Keratinocyte (primary cell): ENCODE measurements at regions not wholly inside any gene's neighbourhood (a gene's known extent, or its start where the extent isn't known, plus 50 kb on each side); places are given as distances from the start of the nearest gene placed in this dataset.

ENCODE experiments used
- DNase-seq: peaks from one replicate; pipeline ENCODE4 v3.0.0-alpha.2; 2011; ENCODE audit warnings: low read depth, missing footprints, low spot score
- FAIRE-seq: peaks from 2 replicates; lab custom pipeline; 2011; peaks lifted over from hg19 to GRCh38; lab: Jason Lieb, UNC
- H2AFZ ChIP-seq: 2 replicates; pipeline ENCODE4 v1.6.0; 2012; ENCODE audit warnings: low read length, control low read depth, inconsistent platforms; ENCODE audit not compliant: control insufficient read depth
- H3K27ac ChIP-seq: 2 replicates; pipeline ENCODE4 v1.5.1; 2011; ENCODE audit warnings: low read length; ENCODE audit not compliant: control insufficient read depth, insufficient read depth
- H3K27me3 ChIP-seq: 3 replicates; pipeline ENCODE4 v1.6.0; 2011; ENCODE audit warnings: low read length; ENCODE audit not compliant: control insufficient read depth, insufficient read depth; ENCODE audit errors: extremely low read depth
- H3K36me3 ChIP-seq, 2 experiments: 2 replicates in 1 of 2; 3 replicates in 1 of 2; pipeline ENCODE4 v1.5.1; 2011; ENCODE audit warnings: low read length in 2 of 2, mild to moderate bottlenecking in 1 of 2; ENCODE audit not compliant: control insufficient read depth in 2 of 2, insufficient read depth in 2 of 2; ENCODE audit errors: extremely low read depth in 1 of 2
- H3K4me1 ChIP-seq: 3 replicates; pipeline ENCODE4 v1.5.1; 2011; ENCODE audit warnings: low read length; ENCODE audit not compliant: control insufficient read depth, insufficient read depth; ENCODE audit errors: extremely low read depth
- H3K4me2 ChIP-seq: 3 replicates; pipeline ENCODE4 v1.6.0; 2011; ENCODE audit warnings: low read depth, low read length; ENCODE audit not compliant: control insufficient read depth, insufficient read depth; ENCODE audit errors: extremely low read depth
- H3K4me3 ChIP-seq, 3 experiments: fragments of 200-600 bp in 1 of 3; sonication (generic) in 1 of 3; 2 replicates in 2 of 3; 3 replicates in 1 of 3; pipeline ENCODE4 v1.5.1; 2011 to 2016; ENCODE audit warnings: low read length in 3 of 3, mild to moderate bottlenecking in 3 of 3, control low read depth in 2 of 3, inconsistent platforms in 1 of 3, low read depth in 1 of 3, mixed read lengths in 1 of 3, mixed run types in 1 of 3, moderate library complexity in 1 of 3; ENCODE audit not compliant: control insufficient read depth in 2 of 3, insufficient read depth in 2 of 3; ENCODE audit errors: extremely low read depth in 1 of 3
- H3K79me2 ChIP-seq: 2 replicates; pipeline ENCODE4 v1.6.0; 2012; ENCODE audit warnings: low read length; ENCODE audit not compliant: control insufficient read depth, insufficient read depth
- H3K9ac ChIP-seq: 3 replicates; pipeline ENCODE4 v1.6.0; 2011; ENCODE audit warnings: low read length; ENCODE audit not compliant: control insufficient read depth, insufficient read depth; ENCODE audit errors: extremely low read depth
- H3K9me1 ChIP-seq: 3 replicates; pipeline ENCODE4 v1.6.0; 2011; ENCODE audit warnings: low read length; ENCODE audit not compliant: control insufficient read depth, insufficient read depth; ENCODE audit errors: extremely low read depth
- H3K9me3 ChIP-seq: 2 replicates; pipeline ENCODE4 v1.5.1; 2012; ENCODE audit warnings: low read depth, low read length; ENCODE audit not compliant: control insufficient read depth
- H4K20me1 ChIP-seq: 3 replicates; pipeline ENCODE4 v1.6.0; 2011; ENCODE audit warnings: low read length; ENCODE audit not compliant: control insufficient read depth, insufficient read depth; ENCODE audit errors: extremely low read depth
- CTCF ChIP-seq, 3 experiments: IDR thresholded peaks in 1 of 3; conservative IDR thresholded peaks in 1 of 3; optimal IDR thresholded peaks in 1 of 3; 2 replicates in 2 of 3; 3 replicates in 1 of 3; pipeline versions ENCODE3 to v1.5.1; 2011; ENCODE audit warnings: low read length in 3 of 3, mild to moderate bottlenecking in 3 of 3, moderate library complexity in 2 of 3, control low read depth in 1 of 3, inconsistent platforms in 1 of 3; ENCODE audit not compliant: insufficient read depth in 2 of 3; ENCODE audit errors: extremely low read depth in 1 of 3
- EZH2 ChIP-seq: IDR thresholded peaks from one replicate; pipeline ENCODE4 v1.6.1; 2012; ENCODE audit warnings: inconsistent platforms, mild to moderate bottlenecking, low read length, moderate library complexity
- dilution Hi-C: fragments of 300-500 bp; cut with MboI; formaldehyde crosslinking; loops from one replicate; pipeline ENCODE4 v1.7.0; 2020; ENCODE audit warnings: low sequenced_read_pairs; ENCODE audit not compliant: extremely low pct_ligation_motif_present

GRCh38 chr18:41462946-41463345, 492.1 kb upstream of the PIK3C3 start:
- no peaks in the 10 kb centered on the region for H3K27me3 ChIP-seq
- H3K27ac ChIP-seq, result no peak overlapping the region
- no peaks in the 10 kb centered on the region for H4K20me1 ChIP-seq
- no peak overlapping the region for H3K9ac ChIP-seq
- no peaks in the 10 kb centered on the region for H3K36me3 ChIP-seq
- no peak for FAIRE-seq
- H2AFZ ChIP-seq, result no peak overlapping the region
- dilution Hi-C loops, result no loop called here
- no peaks in the 10 kb centered on the region for H3K79me2 ChIP-seq
- H3K9me3 ChIP-seq, result no peaks in the 10 kb centered on the region
- no peak for DNase-seq
- no peak overlapping the region for H3K4me3 ChIP-seq
- H3K4me2 ChIP-seq, result no peak overlapping the region
- no peaks in the 10 kb centered on the region for H3K4me1 ChIP-seq
- H3K9me1 ChIP-seq, result no peaks in the 10 kb centered on the region
- no peak for TF ChIP-seq CTCF (optimal IDR thresholded peaks at IDR 0.05 in 1 of 3, IDR thresholded peaks at IDR 0.05 in 1 of 3, conservative IDR thresholded peaks at IDR 0.05 in 1 of 3; ENCODE audit: extremely low read depth in 1 of 3, insufficient read depth in 2 of 3, low read length in 3 of 3)
- TF ChIP-seq EZH2, result no peak

GRCh38 chr18:41461114-41461513, 493.9 kb upstream of the PIK3C3 start:
- no peak overlapping the region for H3K4me2 ChIP-seq
- H3K79me2 ChIP-seq, result no peaks in the 10 kb centered on the region
- no peaks in the 10 kb centered on the region for H3K9me1 ChIP-seq
- no peak overlapping the region for H3K27ac ChIP-seq
- TF ChIP-seq EZH2 (no peak), CTCF (optimal IDR thresholded peaks at IDR 0.05 in 1 of 3, IDR thresholded peaks at IDR 0.05 in 1 of 3, conservative IDR thresholded peaks at IDR 0.05 in 1 of 3; ENCODE audit: extremely low read depth in 1 of 3, insufficient read depth in 2 of 3, low read length in 3 of 3) (no peak)
- H2AFZ ChIP-seq, result no peak overlapping the region
- H3K4me3 ChIP-seq, result no peak overlapping the region
- dilution Hi-C loops, result no loop called here
- H4K20me1 ChIP-seq, result no peaks in the 10 kb centered on the region
- H3K36me3 ChIP-seq, result no peaks in the 10 kb centered on the region
- no peak overlapping the region for H3K9ac ChIP-seq
- DNase-seq (no peak), FAIRE-seq (no peak)
- H3K9me3 ChIP-seq, result no peaks in the 10 kb centered on the region
- H3K27me3 ChIP-seq, result no peaks in the 10 kb centered on the region
- H3K4me1 ChIP-seq, result no peaks in the 10 kb centered on the region
